ENCODE measurements at regions not wholly inside any gene's neighbourhood (a gene's known extent, or its start where the extent isn't known, plus 50 kb on each side); places are given as distances from the start of the nearest gene placed in this dataset.

DNA sequence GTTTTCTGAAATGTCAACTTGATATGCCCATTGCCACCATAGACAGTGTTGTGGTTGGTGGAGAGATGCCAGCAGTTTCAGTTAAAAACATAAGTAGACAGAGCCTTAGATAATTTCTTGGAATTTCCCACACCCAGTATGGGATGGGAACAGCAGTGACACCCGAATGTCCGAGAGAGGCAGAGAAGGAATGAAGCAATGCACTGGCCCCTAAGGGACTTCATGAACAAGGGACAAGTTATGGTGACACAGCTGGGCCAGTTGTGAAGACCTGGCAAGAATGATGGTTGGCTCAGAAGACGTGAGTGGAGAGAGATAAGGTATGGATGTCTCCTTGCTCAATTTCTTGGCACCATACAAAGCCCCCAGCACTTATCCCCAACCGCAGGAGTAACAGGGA is 165.2 kb upstream of the APCDD1 start:
- TF ChIP-seq, protein P1, sequence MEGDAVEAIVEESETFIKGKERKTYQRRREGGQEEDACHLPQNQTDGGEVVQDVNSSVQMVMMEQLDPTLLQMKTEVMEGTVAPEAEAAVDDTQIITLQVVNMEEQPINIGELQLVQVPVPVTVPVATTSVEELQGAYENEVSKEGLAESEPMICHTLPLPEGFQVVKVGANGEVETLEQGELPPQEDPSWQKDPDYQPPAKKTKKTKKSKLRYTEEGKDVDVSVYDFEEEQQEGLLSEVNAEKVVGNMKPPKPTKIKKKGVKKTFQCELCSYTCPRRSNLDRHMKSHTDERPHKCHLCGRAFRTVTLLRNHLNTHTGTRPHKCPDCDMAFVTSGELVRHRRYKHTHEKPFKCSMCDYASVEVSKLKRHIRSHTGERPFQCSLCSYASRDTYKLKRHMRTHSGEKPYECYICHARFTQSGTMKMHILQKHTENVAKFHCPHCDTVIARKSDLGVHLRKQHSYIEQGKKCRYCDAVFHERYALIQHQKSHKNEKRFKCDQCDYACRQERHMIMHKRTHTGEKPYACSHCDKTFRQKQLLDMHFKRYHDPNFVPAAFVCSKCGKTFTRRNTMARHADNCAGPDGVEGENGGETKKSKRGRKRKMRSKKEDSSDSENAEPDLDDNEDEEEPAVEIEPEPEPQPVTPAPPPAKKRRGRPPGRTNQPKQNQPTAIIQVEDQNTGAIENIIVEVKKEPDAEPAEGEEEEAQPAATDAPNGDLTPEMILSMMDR (IDR thresholded peaks at IDR 0.05; ENCODE audit: insufficient read depth, low read depth, low read length) = no peak
- TF ChIP-seq EZH2 (IDR thresholded peaks at IDR 0.05; ENCODE audit: insufficient read depth, low read length) = no peak

Measured in astrocyte (in vitro differentiated cells and primary cell).